ENCODE measurements at regions not wholly inside any gene's neighbourhood (a gene's known extent, or its start where the extent isn't known, plus 50 kb on each side); places are given as distances from the start of the nearest gene placed in this dataset.

GRCh38 chr3:28700728-28701127, 352.1 kb upstream of the AZI2 start:
- DNase-seq (ENCODE audit: missing footprints) = no peak
- no peak for ATAC-seq
- intact Hi-C loops (cut with DNase I) = no loop called here

- DNase-seq (ENCODE audit: missing footprints) (no peak), ATAC-seq (no peak)
- intact Hi-C loops (cut with DNase I) = no loop called here
Observed at GRCh38 chr3:28703843-28704242, 355.2 kb upstream of the AZI2 start.

GRCh38 chr3:28711293-28711692, 362.7 kb upstream of the AZI2 start:
- intact Hi-C loops (cut with DNase I) = no loop called here
- ATAC-seq = no peak

GRCh38 chr3:28716939-28717338, 368.3 kb upstream of the AZI2 start:
- intact Hi-C loops (cut with DNase I) = no loop called here
- DNase-seq (ENCODE audit: missing footprints) = no peak
- ATAC-seq = no peak

More at GRCh38 chr3:28711293-28711692, 362.7 kb upstream of the AZI2 start:
- no peak for DNase-seq (ENCODE audit: missing footprints)

- ATAC-seq = no peak
- DNase-seq (ENCODE audit: missing footprints) = no peak
- intact Hi-C loops (cut with DNase I) = no loop called here
Observed at GRCh38 chr3:28718074-28718849, 369.6 kb upstream of the AZI2 start.

GRCh38 chr3:28726840-28727239, 378.2 kb upstream of the AZI2 start:
- DNase-seq (ENCODE audit: missing footprints) (peak; percentile 57), ATAC-seq (peak; percentile 72)
- intact Hi-C loops (cut with DNase I) = loop anchor here (1.0 to 10.0 kb wide), 3 partner anchors 60 to 251 kb away; no protein-coding TSS in a partner anchor

- ATAC-seq (no peak), DNase-seq (ENCODE audit: missing footprints) (no peak)
- intact Hi-C loops (cut with DNase I) = loop anchor here (1.0 to 10.0 kb wide), 3 partner anchors 61 to 251 kb away; no protein-coding TSS in a partner anchor
Observed at GRCh38 chr3:28727307-28727706, 378.7 kb upstream of the AZI2 start.

GRCh38 chr3:28738425-28738824, 389.8 kb upstream of the AZI2 start:
- intact Hi-C loops (cut with DNase I) = no loop called here
- DNase-seq (ENCODE audit: missing footprints) (no peak), ATAC-seq (no peak)

GRCh38 chr3:28739647-28740046, 391.0 kb upstream of the AZI2 start:
- no peak for DNase-seq (ENCODE audit: missing footprints)
- no peak for ATAC-seq
- intact Hi-C loops (cut with DNase I) = no loop called here

- intact Hi-C loops (cut with DNase I) = no loop called here
- DNase-seq (ENCODE audit: missing footprints) (no peak), ATAC-seq (no peak)
Observed at GRCh38 chr3:28743271-28743670, 394.6 kb upstream of the AZI2 start.

GRCh38 chr3:28743831-28744230, 395.2 kb upstream of the AZI2 start:
- DNase-seq (ENCODE audit: missing footprints) (no peak), ATAC-seq (no peak)
- intact Hi-C loops (cut with DNase I) = no loop called here

- DNase-seq (ENCODE audit: missing footprints) (no peak), ATAC-seq (no peak)
- intact Hi-C loops (cut with DNase I) = no loop called here
Observed at GRCh38 chr3:28745436-28745835, 396.8 kb upstream of the AZI2 start.

- DNase-seq (ENCODE audit: missing footprints) = no peak
- ATAC-seq = peak; percentile 85
- intact Hi-C loops (cut with DNase I) = loop anchor here (1.0 kb wide), 1 partner anchor 31 kb away; no protein-coding TSS in a partner anchor
Observed at GRCh38 chr3:28745916-28746617, 397.4 kb upstream of the AZI2 start.

- no peak for DNase-seq (ENCODE audit: missing footprints)
- peak; percentile 27 for ATAC-seq
- intact Hi-C loops (cut with DNase I) = loop anchor here (1.0 kb wide), 1 partner anchor 30 kb away; no protein-coding TSS in a partner anchor
Observed at GRCh38 chr3:28746990-28747389, 398.4 kb upstream of the AZI2 start.

GRCh38 chr3:28751864-28752263, 403.2 kb upstream of the AZI2 start:
- DNase-seq (ENCODE audit: missing footprints) = no peak
- ATAC-seq = no peak
- intact Hi-C loops (cut with DNase I) = no loop called here

GRCh38 chr3:28752290-28752689, 403.7 kb upstream of the AZI2 start:
- ATAC-seq = no peak
- DNase-seq (ENCODE audit: missing footprints) = no peak
- intact Hi-C loops (cut with DNase I) = no loop called here

- intact Hi-C loops (cut with DNase I) = no loop called here
- DNase-seq (ENCODE audit: missing footprints) (no peak), ATAC-seq (no peak)
Observed at GRCh38 chr3:28756056-28756455, 407.4 kb upstream of the AZI2 start.

- ATAC-seq = no peak
- no peak for DNase-seq (ENCODE audit: missing footprints)
- intact Hi-C loops (cut with DNase I) = no loop called here
Observed at GRCh38 chr3:28758115-28758514, 409.5 kb upstream of the AZI2 start.

GRCh38 chr3:28761375-28761774, 412.8 kb upstream of the AZI2 start:
- intact Hi-C loops (cut with DNase I) = no loop called here
- DNase-seq (ENCODE audit: missing footprints) = no peak
- ATAC-seq = no peak

GRCh38 chr3:28765194-28765593, 416.6 kb upstream of the AZI2 start:
- intact Hi-C loops (cut with DNase I) = no loop called here
- ATAC-seq = no peak
- no peak for DNase-seq (ENCODE audit: missing footprints)
